Keratinocyte (primary cell): ENCODE measurements at regions not wholly inside any gene's neighbourhood (a gene's known extent, or its start where the extent isn't known, plus 50 kb on each side); places are given as distances from the start of the nearest gene placed in this dataset.
A peak's percentile ranks its signal among the peaks of the same experiment; 100 is the strongest.

Source experiments
- DNase-seq: peaks from one replicate; pipeline ENCODE4 v3.0.0-alpha.2; 2011; ENCODE audit warnings: low read depth, missing footprints, low spot score
- FAIRE-seq: peaks from 2 replicates; lab custom pipeline; 2011; peaks lifted over from hg19 to GRCh38; lab: Jason Lieb, UNC
- H2AFZ ChIP-seq: 2 replicates; pipeline ENCODE4 v1.6.0; 2012; ENCODE audit warnings: low read length, control low read depth, inconsistent platforms; ENCODE audit not compliant: control insufficient read depth
- H3K27ac ChIP-seq: 2 replicates; pipeline ENCODE4 v1.5.1; 2011; ENCODE audit warnings: low read length; ENCODE audit not compliant: control insufficient read depth, insufficient read depth
- H3K27me3 ChIP-seq: 3 replicates; pipeline ENCODE4 v1.6.0; 2011; ENCODE audit warnings: low read length; ENCODE audit not compliant: control insufficient read depth, insufficient read depth; ENCODE audit errors: extremely low read depth
- H3K36me3 ChIP-seq, 2 experiments: 2 replicates in 1 of 2; 3 replicates in 1 of 2; pipeline ENCODE4 v1.5.1; 2011; ENCODE audit warnings: low read length in 2 of 2, mild to moderate bottlenecking in 1 of 2; ENCODE audit not compliant: control insufficient read depth in 2 of 2, insufficient read depth in 2 of 2; ENCODE audit errors: extremely low read depth in 1 of 2
- H3K4me1 ChIP-seq: 3 replicates; pipeline ENCODE4 v1.5.1; 2011; ENCODE audit warnings: low read length; ENCODE audit not compliant: control insufficient read depth, insufficient read depth; ENCODE audit errors: extremely low read depth
- H3K4me2 ChIP-seq: 3 replicates; pipeline ENCODE4 v1.6.0; 2011; ENCODE audit warnings: low read depth, low read length; ENCODE audit not compliant: control insufficient read depth, insufficient read depth; ENCODE audit errors: extremely low read depth
- H3K4me3 ChIP-seq, 3 experiments: fragments of 200-600 bp in 1 of 3; sonication (generic) in 1 of 3; 2 replicates in 2 of 3; 3 replicates in 1 of 3; pipeline ENCODE4 v1.5.1; 2011 to 2016; ENCODE audit warnings: low read length in 3 of 3, mild to moderate bottlenecking in 3 of 3, control low read depth in 2 of 3, inconsistent platforms in 1 of 3, low read depth in 1 of 3, mixed read lengths in 1 of 3, mixed run types in 1 of 3, moderate library complexity in 1 of 3; ENCODE audit not compliant: control insufficient read depth in 2 of 3, insufficient read depth in 2 of 3; ENCODE audit errors: extremely low read depth in 1 of 3
- H3K79me2 ChIP-seq: 2 replicates; pipeline ENCODE4 v1.6.0; 2012; ENCODE audit warnings: low read length; ENCODE audit not compliant: control insufficient read depth, insufficient read depth
- H3K9ac ChIP-seq: 3 replicates; pipeline ENCODE4 v1.6.0; 2011; ENCODE audit warnings: low read length; ENCODE audit not compliant: control insufficient read depth, insufficient read depth; ENCODE audit errors: extremely low read depth
- H3K9me1 ChIP-seq: 3 replicates; pipeline ENCODE4 v1.6.0; 2011; ENCODE audit warnings: low read length; ENCODE audit not compliant: control insufficient read depth, insufficient read depth; ENCODE audit errors: extremely low read depth
- H3K9me3 ChIP-seq: 2 replicates; pipeline ENCODE4 v1.5.1; 2012; ENCODE audit warnings: low read depth, low read length; ENCODE audit not compliant: control insufficient read depth
- H4K20me1 ChIP-seq: 3 replicates; pipeline ENCODE4 v1.6.0; 2011; ENCODE audit warnings: low read length; ENCODE audit not compliant: control insufficient read depth, insufficient read depth; ENCODE audit errors: extremely low read depth
- EZH2 ChIP-seq: IDR thresholded peaks from one replicate; pipeline ENCODE4 v1.6.1; 2012; ENCODE audit warnings: inconsistent platforms, mild to moderate bottlenecking, low read length, moderate library complexity
- dilution Hi-C: fragments of 300-500 bp; cut with MboI; formaldehyde crosslinking; loops from one replicate; pipeline ENCODE4 v1.7.0; 2020; ENCODE audit warnings: low sequenced_read_pairs; ENCODE audit not compliant: extremely low pct_ligation_motif_present
- TF ChIP-seq, protein P1 (sequence below), 3 experiments: IDR thresholded peaks in 1 of 3; conservative IDR thresholded peaks in 1 of 3; optimal IDR thresholded peaks in 1 of 3; 2 replicates in 2 of 3; 3 replicates in 1 of 3; pipeline versions ENCODE3 to v1.5.1; 2011; ENCODE audit warnings: low read length in 3 of 3, mild to moderate bottlenecking in 3 of 3, moderate library complexity in 2 of 3, control low read depth in 1 of 3, inconsistent platforms in 1 of 3; ENCODE audit not compliant: insufficient read depth in 2 of 3; ENCODE audit errors: extremely low read depth in 1 of 3

DNA sequence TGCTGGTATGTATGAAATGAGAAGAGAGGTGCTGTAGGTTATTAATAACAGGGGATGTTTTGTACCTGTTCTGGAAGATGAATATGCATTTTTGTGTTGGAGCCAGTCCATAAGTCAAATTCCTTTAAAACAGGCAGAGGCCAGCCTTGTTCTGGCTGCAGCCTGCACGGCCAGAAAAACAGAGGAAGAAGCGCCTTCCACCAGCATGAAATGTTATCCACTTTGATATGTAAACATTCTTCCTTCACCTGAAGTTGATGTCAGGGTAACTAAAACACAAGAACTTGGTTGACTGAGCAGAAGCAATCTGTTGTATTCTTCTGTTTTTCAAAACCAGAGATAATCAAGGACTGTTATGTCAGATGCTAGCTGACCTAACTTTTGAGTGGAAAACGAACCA is 237.9 kb upstream of the PLEKHG7 start:
- Histone ChIP-seq H3K36me3 (no peaks in the 10 kb centered on the region), H3K79me2 (no peaks in the 10 kb centered on the region), H3K27me3 (no peaks in the 10 kb centered on the region), H2AFZ (peak overlapping the region; percentile 31), H3K9me3 (no peaks in the 10 kb centered on the region), H3K4me1 (no peaks in the 10 kb centered on the region), H3K4me3 (no peak overlapping the region), H3K9me1 (no peaks in the 10 kb centered on the region), H4K20me1 (no peaks in the 10 kb centered on the region), H3K9ac (no peak overlapping the region), H3K4me2 (no peak overlapping the region), H3K27ac (no peak overlapping the region)
- DNase-seq, result no peak
- TF ChIP-seq, protein P1, sequence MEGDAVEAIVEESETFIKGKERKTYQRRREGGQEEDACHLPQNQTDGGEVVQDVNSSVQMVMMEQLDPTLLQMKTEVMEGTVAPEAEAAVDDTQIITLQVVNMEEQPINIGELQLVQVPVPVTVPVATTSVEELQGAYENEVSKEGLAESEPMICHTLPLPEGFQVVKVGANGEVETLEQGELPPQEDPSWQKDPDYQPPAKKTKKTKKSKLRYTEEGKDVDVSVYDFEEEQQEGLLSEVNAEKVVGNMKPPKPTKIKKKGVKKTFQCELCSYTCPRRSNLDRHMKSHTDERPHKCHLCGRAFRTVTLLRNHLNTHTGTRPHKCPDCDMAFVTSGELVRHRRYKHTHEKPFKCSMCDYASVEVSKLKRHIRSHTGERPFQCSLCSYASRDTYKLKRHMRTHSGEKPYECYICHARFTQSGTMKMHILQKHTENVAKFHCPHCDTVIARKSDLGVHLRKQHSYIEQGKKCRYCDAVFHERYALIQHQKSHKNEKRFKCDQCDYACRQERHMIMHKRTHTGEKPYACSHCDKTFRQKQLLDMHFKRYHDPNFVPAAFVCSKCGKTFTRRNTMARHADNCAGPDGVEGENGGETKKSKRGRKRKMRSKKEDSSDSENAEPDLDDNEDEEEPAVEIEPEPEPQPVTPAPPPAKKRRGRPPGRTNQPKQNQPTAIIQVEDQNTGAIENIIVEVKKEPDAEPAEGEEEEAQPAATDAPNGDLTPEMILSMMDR (optimal IDR thresholded peaks at IDR 0.05 in 1 of 3, IDR thresholded peaks at IDR 0.05 in 1 of 3, conservative IDR thresholded peaks at IDR 0.05 in 1 of 3; ENCODE audit: extremely low read depth in 1 of 3, insufficient read depth in 2 of 3, low read length in 3 of 3), result no peak
- TF ChIP-seq EZH2, result no peak
- dilution Hi-C loops, result no loop called here
- peak; percentile 20 for FAIRE-seq

DNA sequence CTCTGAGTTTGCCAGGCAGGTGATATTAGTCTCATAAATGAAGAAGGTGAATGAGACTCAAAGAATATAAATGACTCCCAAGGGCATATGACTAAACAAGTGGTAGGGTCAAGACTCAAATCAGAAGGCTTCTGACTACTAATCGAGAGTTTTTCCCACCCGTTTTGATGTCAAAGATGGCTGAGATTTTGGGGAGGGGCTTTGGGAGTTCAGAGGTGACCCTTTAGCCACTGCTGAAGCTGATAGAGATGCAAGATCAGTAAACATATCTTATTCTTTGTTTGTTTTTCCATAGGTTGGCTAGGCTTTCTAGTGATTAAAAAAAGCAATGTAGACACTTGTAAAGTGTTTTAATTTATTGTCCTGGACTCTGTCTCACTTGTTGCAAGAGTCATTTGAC is 239.6 kb upstream of the PLEKHG7 start:
- no peak overlapping the region for H3K4me3 ChIP-seq
- no peaks in the 10 kb centered on the region for H3K36me3 ChIP-seq
- H4K20me1 ChIP-seq, result no peaks in the 10 kb centered on the region
- H3K9ac ChIP-seq, result no peak overlapping the region
- H3K79me2 ChIP-seq, result no peaks in the 10 kb centered on the region
- no peak overlapping the region for H2AFZ ChIP-seq
- FAIRE-seq, result no peak
- TF ChIP-seq, protein P1 (optimal IDR thresholded peaks at IDR 0.05 in 1 of 3, IDR thresholded peaks at IDR 0.05 in 1 of 3, conservative IDR thresholded peaks at IDR 0.05 in 1 of 3; ENCODE audit: extremely low read depth in 1 of 3, insufficient read depth in 2 of 3, low read length in 3 of 3), result no peak
- no peak for TF ChIP-seq EZH2
- no peaks in the 10 kb centered on the region for H3K4me1 ChIP-seq
- no peaks in the 10 kb centered on the region for H3K9me1 ChIP-seq
- no peaks in the 10 kb centered on the region for H3K9me3 ChIP-seq
- no peak overlapping the region for H3K4me2 ChIP-seq
- DNase-seq, result no peak
- H3K27ac ChIP-seq, result no peak overlapping the region
- dilution Hi-C loops, result no loop called here
- no peaks in the 10 kb centered on the region for H3K27me3 ChIP-seq
